SH-SY5Y (cell line): ENCODE measurements at regions not wholly inside any gene's neighbourhood (a gene's known extent, or its start where the extent isn't known, plus 50 kb on each side); places are given as distances from the start of the nearest gene placed in this dataset.

Source experiments
- GATA2 ChIP-seq: IDR thresholded peaks from 2 replicates; pipeline ENCODE4 v1.6.1; 2011; ENCODE audit warnings: mild to moderate bottlenecking, low read depth, low read length
- GATA3 ChIP-seq: IDR thresholded peaks from 2 replicates; pipeline ENCODE4 v1.6.1; 2011; ENCODE audit warnings: low read depth, mild to moderate bottlenecking, low read length, moderate library complexity

- no peak for TF ChIP-seq GATA2
- TF ChIP-seq GATA3: no peak
These were observed 511.7 kb downstream of the GALR1 start for GRCh38 chr18:77761332-77761731.
